HEK293T (cell line): ENCODE measurements at regions not wholly inside any gene's neighbourhood (a gene's known extent, or its start where the extent isn't known, plus 50 kb on each side); places are given as distances from the start of the nearest gene placed in this dataset.

Source experiments
- CTCF ChIA-PET: fragments of 350-600 bp; formaldehyde crosslinking; extraction: SDS; loops from one replicate; lab custom pipeline; 2021; ENCODE audit warnings: antibody characterized with exemption, inconsistent platforms; lab: Yijun Ruan, JAX
- POLR2A ChIA-PET: fragments of 350-600 bp; formaldehyde crosslinking; extraction: SDS; loops from one replicate; lab custom pipeline; 2020; ENCODE audit warnings: antibody characterized with exemption, inconsistent platforms; lab: Yijun Ruan, JAX
- DNase-seq: peaks from one replicate; pipeline ENCODE4 v3.0.0; 2012; ENCODE audit warnings: mixed read lengths; ENCODE audit errors: extremely low spot score
- ARNT ChIP-seq: fragments of 450-650 bp; IDR thresholded peaks from 2 replicates; pipeline ENCODE4 v1.6.1; 2017; ENCODE audit warnings: mild to moderate bottlenecking
- BHLHE40 ChIP-seq: fragments of 450-650 bp; IDR thresholded peaks from 2 replicates; pipeline ENCODE4 v1.6.1; 2016; ENCODE audit warnings: mild to moderate bottlenecking, moderate library complexity, borderline replicate concordance
- CTBP1 ChIP-seq: fragments of 450-650 bp; IDR thresholded peaks from 2 replicates; pipeline ENCODE4 v1.6.1; 2016; ENCODE audit warnings: borderline replicate concordance
- ELF4 ChIP-seq: fragments of 450-650 bp; IDR thresholded peaks from 2 replicates; pipeline ENCODE4 v1.6.1; 2017; ENCODE audit warnings: antibody characterized with exemption
- FOXA1 ChIP-seq: fragments of 450-650 bp; IDR thresholded peaks from 2 replicates; pipeline ENCODE4 v1.6.1; 2016; ENCODE audit warnings: mild to moderate bottlenecking
- FOXK2 ChIP-seq: fragments of 450-650 bp; IDR thresholded peaks from 2 replicates; pipeline ENCODE4 v1.6.1; 2016; ENCODE audit warnings: mild to moderate bottlenecking
- FOXM1 ChIP-seq: fragments of 450-650 bp; IDR thresholded peaks from 2 replicates; pipeline ENCODE4 v1.6.1; 2017; ENCODE audit warnings: mild to moderate bottlenecking, borderline replicate concordance
- HDGF ChIP-seq: fragments of 450-650 bp; IDR thresholded peaks from 2 replicates; pipeline ENCODE4 v1.6.1; 2017; ENCODE audit warnings: antibody characterized with exemption, borderline replicate concordance
- L3MBTL2 ChIP-seq: fragments of 450-650 bp; conservative IDR thresholded peaks from 2 replicates; pipeline ENCODE4 v1.6.1; 2016; ENCODE audit warnings: mild to moderate bottlenecking
- LEF1 ChIP-seq: fragments of 450-650 bp; IDR thresholded peaks from 2 replicates; pipeline ENCODE4 v1.6.1; 2017; ENCODE audit warnings: mild to moderate bottlenecking, borderline replicate concordance
- NFRKB ChIP-seq: fragments of 450-650 bp; IDR thresholded peaks from 2 replicates; pipeline ENCODE4 v1.6.1; 2016; ENCODE audit warnings: mild to moderate bottlenecking, moderate library complexity
- SP1 ChIP-seq: fragments of 450-650 bp; IDR thresholded peaks from 2 replicates; pipeline ENCODE4 v1.6.1; 2017
- SUZ12 ChIP-seq: fragments of 450-650 bp; IDR thresholded peaks from 2 replicates; pipeline ENCODE4 v1.6.1; 2016; ENCODE audit warnings: mild to moderate bottlenecking
- TARDBP ChIP-seq: fragments of 450-650 bp; IDR thresholded peaks from 2 replicates; pipeline ENCODE4 v1.6.1; 2016
- ZNF384 ChIP-seq: fragments of 450-650 bp; IDR thresholded peaks from 2 replicates; pipeline ENCODE4 v1.6.1; 2016
- TF ChIP-seq, protein P1 (sequence below): fragments of 450-650 bp; IDR thresholded peaks from 2 replicates; pipeline ENCODE4 v1.6.1; 2016

DNA sequence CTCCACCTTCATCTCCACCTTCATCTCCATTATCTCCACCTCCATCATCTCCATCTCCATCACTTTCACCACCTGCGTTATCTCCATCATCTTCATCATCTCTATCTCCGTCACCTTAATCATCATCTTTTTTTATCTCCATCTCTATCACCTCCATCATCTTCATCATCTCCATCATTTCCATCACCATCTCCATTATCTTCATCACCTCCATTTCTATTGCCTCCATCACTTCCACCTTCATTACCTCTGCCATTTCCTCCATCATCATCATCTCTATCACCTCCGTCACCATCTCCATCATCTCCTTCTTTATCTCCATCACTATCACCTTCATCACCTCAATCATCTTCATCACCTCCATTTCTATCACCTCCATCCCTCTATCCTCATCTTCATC is 573.5 kb downstream of the TBC1D22A start:
- TF ChIP-seq HDGF, result no peak
- no peak for TF ChIP-seq FOXK2
- TF ChIP-seq LEF1, result no peak
- TF ChIP-seq FOXA1, result no peak
- no peak for TF ChIP-seq NFRKB
- TF ChIP-seq, protein P1, sequence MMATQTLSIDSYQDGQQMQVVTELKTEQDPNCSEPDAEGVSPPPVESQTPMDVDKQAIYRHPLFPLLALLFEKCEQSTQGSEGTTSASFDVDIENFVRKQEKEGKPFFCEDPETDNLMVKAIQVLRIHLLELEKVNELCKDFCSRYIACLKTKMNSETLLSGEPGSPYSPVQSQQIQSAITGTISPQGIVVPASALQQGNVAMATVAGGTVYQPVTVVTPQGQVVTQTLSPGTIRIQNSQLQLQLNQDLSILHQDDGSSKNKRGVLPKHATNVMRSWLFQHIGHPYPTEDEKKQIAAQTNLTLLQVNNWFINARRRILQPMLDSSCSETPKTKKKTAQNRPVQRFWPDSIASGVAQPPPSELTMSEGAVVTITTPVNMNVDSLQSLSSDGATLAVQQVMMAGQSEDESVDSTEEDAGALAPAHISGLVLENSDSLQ, result no peak
- ChIA-PET CTCF (no interaction called here), POLR2A (no interaction called here)
- no peak for DNase-seq

DNA sequence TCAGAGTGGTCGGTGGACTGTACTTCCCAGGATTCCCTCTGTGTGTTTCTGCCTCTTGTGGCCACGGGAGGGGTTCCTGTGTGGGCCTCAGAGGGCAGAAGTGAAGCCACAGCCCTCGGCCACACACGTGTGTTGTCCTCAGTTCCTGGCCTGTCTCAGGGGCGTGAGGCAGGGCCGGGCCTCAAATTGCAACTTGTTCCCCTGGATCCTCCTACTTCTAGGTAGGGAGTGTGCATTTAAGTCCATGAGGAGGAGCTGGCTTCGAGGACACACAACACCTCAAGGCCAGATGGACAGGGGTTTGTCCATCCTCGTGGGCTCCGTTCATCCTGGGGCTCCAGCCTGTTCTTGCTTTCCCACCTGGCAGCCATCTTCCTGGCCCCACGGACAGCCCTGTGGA is 573.0 kb downstream of the TBC1D22A start:
- TF ChIP-seq BHLHE40 (no peak), SP1 (no peak), ELF4 (no peak), FOXK2 (no peak), TARDBP (no peak), FOXA1 (no peak)
- TF ChIP-seq, protein P1, result no peak
- POLR2A ChIA-PET, result no interaction called here
- DNase-seq, result no peak
- CTCF ChIA-PET, result no interaction called here

DNA sequence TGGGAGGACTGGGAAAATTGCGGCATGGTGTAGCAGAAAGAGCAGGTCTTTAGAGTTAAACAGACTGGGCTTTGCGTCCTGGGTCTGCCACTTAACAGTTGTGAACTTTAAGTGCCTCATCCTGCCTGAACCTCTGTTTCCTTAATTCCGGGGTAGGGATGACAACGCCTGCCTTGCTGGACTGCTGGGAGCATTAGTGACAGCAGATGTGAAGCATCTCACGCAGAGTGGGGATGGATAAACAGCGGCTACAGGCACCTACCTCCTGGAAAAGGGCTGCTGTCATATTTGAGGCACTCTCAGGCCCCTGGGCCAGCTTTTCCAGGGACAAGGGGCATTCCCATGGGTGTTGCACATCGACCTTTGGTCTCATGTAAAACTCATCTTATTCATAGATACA is 572.2 kb downstream of the TBC1D22A start:
- ChIA-PET CTCF (no interaction called here), POLR2A (no interaction called here)
- DNase-seq, result no peak
- TF ChIP-seq ARNT, result no peak
- TF ChIP-seq ELF4, result no peak
- no peak for TF ChIP-seq FOXK2
- no peak for TF ChIP-seq ZNF384
- no peak for TF ChIP-seq FOXM1
- no peak for TF ChIP-seq TARDBP
- no peak for TF ChIP-seq CTBP1
- TF ChIP-seq LEF1, result no peak
- TF ChIP-seq FOXA1, result no peak
- TF ChIP-seq L3MBTL2, result no peak
- no peak for TF ChIP-seq NFRKB
- no peak for TF ChIP-seq HDGF
- no peak for TF ChIP-seq SUZ12

DNA sequence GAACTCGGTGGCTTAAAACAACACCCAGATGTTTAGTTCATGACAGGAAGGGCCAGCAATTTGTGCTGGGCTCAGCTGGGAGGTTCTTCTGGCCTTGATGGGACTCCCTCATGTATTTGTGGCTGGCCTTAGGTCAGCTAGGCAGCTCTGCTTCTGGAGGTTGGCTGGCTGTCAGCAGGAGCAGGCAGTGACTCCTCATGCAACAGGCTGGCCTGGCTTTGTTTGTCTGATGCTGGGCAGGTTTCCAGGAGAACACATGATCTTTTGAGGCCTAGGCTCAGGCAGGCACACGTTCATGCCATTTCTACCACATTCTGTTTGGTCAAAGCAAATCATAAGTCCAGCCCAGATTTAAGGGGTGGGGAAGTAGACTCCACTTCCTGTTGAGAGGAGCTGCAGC is 571.2 kb downstream of the TBC1D22A start:
- CTCF ChIA-PET, result no interaction called here
- DNase-seq, result no peak
- POLR2A ChIA-PET, result no interaction called here
- TF ChIP-seq TARDBP (no peak), SP1 (no peak), FOXK2 (no peak), L3MBTL2 (no peak), NFRKB (no peak), SUZ12 (no peak), ELF4 (no peak), FOXM1 (no peak), CTBP1 (no peak), LEF1 (no peak), ZNF384 (no peak), BHLHE40 (no peak), ARNT (no peak)
- TF ChIP-seq, protein P1, result no peak

DNA sequence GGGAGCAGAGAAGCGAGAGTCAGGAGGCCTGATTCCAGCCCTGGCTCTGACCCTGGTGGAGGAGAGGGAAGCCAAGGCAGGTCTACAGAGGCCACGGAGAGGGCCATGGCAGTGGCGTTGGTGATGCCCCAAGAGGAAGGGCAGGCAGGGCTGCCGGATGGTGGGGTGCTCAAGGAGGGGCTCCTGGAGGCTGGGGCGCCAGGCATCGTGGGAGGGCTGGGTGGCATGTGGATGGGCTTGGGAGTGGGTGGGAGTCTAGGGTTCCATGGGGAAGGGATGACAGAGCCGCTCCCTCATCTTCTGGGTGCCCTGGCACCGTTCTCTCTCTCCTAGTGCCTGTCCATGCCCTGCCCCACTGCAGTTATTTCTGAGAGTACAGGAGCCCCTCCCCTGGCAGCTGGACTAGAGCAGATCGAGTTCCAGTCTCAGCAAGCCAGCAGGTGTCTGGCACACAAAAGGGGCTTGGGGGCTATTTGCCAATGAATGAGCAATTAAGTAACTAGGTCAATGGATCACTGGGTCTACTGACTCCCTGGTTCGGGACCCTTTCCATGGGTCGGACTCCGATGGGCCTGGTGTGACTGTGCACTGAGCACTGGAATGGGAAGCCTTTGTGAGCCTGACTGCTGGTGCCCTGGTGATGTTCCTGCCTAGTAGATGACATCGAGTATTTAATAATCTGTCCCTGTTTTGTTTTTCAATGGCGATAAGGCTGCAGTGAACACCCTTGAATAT is 570.0 kb downstream of the TBC1D22A start:
- DNase-seq, result no peak
- TF ChIP-seq CTBP1 (no peak), L3MBTL2 (no peak), LEF1 (no peak), SP1 (no peak), ZNF384 (no peak), BHLHE40 (no peak), FOXA1 (no peak), SUZ12 (no peak), HDGF (no peak), ARNT (no peak), TARDBP (no peak), NFRKB (no peak), FOXM1 (no peak), FOXK2 (no peak)
- TF ChIP-seq, protein P1, result no peak
- CTCF ChIA-PET, result no interaction called here
- POLR2A ChIA-PET, result no interaction called here

DNA sequence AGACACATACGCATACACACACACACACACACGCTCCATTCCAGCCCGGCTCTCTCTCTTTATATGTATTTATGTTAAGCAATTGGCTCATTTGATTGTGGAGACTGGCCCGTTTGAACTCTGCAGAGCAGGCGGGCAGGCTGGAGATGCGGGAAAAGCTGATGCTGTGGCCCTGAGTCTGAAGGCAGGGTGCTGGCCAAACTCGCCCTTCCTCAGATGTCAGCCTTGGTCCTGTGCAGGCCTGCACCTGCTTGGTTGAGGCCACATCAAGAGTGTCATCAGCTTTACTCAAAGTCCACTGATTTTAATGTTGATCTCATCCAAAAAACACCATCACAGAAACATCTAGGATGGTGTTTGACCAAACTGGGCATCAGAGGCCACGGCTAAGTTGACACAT is 569.3 kb downstream of the TBC1D22A start:
- ChIA-PET POLR2A (no interaction called here), CTCF (no interaction called here)
- TF ChIP-seq NFRKB (no peak), L3MBTL2 (no peak), CTBP1 (no peak), LEF1 (no peak), FOXM1 (no peak), TARDBP (no peak), FOXA1 (no peak), SP1 (no peak), ARNT (no peak), FOXK2 (no peak), ELF4 (no peak)
- TF ChIP-seq, protein P1, result no peak
- no peak for DNase-seq
